Activated CD4-positive, alpha-beta T cell treated with anti-CD3 and anti-CD28 coated beads, Interleukin-2, amount 50 U/mL, for 24 hours (primary cell): ENCODE measurements at regions not wholly inside any gene's neighbourhood (a gene's known extent, or its start where the extent isn't known, plus 50 kb on each side); places are given as distances from the start of the nearest gene placed in this dataset.

Experiments
- DNase-seq, 2 donors: peaks; one replicate each; pipeline ENCODE4 v3.0.0-alpha.2; 2020; ENCODE audit warnings: low read depth in 1 of 2, low spot score in 1 of 2

DNA sequence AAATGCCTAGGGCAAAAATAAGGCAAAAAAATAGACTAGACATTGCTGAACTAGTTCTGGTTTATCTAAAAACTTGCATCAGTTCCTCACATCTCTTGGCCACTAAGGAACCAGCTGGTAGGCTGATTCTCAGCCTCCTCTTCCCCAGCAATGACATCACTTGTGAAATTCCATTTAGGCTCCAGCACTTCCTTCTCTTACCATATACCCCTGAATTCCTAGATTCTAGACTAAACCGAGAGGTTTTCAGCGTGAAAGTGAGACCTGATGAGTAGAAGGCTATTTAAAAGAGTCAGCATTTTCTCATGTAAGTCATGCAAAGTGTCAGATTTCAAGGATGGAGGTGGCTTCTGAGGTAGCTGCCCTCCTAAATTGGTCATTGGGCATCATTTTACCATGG lies 247.1 kb upstream of the CDIN1 start:
- DNase-seq: no peak

DNA sequence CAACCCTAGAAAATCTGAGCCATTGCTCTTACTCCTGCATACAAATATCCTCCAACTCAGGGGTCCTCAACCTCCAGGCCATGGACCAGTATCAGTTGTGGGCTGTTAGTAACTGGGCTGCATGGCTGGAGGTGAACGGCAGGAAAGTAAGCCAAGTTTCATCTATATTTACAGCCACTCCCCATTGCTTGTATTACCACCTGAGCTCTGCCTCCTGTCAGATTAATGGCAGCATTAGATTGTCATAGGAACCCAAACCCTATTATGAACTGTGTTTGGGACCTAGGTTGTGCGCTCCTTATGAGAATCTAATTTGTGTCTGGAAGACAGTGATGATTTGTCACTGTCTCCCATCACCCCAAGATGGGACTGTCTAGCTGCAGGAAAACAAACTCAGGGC lies 246.5 kb upstream of the CDIN1 start:
- no peak for DNase-seq

DNA sequence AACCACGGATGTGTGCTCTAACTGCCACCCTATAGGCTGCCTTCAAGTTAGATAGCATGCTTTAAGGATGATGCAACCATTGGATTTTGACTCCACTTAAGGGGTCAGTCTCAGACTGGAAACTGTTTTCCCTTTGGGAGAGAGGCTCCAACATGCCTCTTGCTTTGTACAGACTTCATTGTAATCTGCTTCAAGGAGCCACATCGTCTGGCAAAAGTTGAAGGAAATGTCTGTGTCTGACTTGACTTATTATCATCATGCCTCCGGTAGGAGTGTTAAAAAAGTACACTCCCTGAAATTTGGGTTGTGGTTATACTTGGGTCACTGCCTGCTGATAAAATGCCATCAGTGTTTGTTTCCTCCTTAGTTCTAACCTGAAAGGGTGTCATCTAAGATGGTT lies 245.4 kb upstream of the CDIN1 start:
- DNase-seq: no peak

DNA sequence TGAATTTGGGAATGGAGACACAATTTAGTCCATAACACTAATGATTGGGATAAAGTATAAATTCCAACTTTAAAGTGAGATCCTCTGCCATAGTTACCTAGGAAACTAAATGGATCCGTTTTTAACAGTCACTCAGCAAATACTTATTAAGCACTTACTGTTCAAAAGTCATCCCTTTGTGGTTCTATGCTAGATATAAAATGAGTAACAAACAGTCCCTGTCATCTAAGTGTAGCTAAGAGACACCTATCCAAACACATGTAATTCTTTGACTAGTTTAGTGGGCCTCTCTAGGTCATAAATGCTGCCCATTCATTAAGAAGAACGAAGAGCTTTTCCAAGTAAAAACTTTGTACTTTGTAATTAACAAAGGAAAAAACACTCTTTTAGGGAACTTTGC lies 244.2 kb upstream of the CDIN1 start:
- DNase-seq: no peak

- no peak for DNase-seq
These were observed 243.8 kb upstream of the CDIN1 start for GRCh38 chr15:36335659-36336058.

GRCh38 chr15:36344887-36345286 lies 234.5 kb upstream of the CDIN1 start:
- DNase-seq: no peak

DNA sequence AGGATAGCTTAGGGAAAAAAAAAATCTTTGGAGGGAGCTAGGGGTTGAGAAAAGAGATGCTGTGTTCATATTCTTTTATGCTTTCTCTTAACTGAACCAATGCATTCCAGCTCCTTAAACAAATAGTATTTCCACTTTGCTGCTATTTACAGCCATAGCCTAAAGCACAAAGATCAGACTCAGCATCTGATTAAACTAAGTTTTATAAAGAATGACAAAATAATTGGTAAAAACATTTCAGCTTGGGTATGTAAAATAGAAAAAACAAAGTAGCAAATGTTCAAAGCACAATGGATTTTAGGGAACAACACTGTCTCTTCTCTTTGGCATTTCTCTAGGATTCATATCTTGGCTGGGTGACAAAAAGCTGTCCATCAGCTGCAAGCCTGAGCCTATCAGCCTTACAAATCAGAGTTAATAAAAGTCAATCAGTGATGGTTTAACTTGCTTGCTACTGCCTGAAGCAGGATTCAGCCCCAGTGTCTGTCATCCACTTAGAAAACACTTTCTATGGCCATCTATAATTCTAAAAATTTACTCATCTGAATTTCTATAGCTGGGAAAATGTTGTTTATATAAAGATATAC lies 232.1 kb upstream of the CDIN1 start:
- DNase-seq: no peak

- DNase-seq: no peak
These were observed 223.0 kb upstream of the CDIN1 start for GRCh38 chr15:36356466-36356865.

- no peak for DNase-seq
These were observed 222.3 kb upstream of the CDIN1 start for GRCh38 chr15:36356978-36357601.

DNA sequence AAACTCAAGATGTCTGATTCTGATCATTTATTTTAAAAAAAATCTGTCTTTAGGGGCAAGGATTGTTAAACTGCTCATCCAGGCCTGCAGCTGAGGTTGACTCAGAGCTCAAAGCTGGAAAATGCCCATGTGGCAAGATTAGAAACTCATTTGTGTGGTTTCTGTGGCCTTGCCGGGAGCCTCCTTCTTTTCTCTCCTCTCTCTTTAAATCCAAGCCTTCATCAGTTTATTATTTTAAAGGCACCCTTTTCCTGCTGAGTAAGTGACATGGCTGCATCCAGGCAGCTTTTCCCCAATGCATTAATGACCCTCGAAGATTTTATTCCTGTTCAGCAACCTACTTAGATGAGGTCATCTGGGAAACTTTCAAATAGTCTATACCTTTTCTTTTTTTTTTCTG lies 221.3 kb upstream of the CDIN1 start:
- DNase-seq: no peak

GRCh38 chr15:36358523-36358922 lies 220.9 kb upstream of the CDIN1 start:
- DNase-seq: no peak

DNA sequence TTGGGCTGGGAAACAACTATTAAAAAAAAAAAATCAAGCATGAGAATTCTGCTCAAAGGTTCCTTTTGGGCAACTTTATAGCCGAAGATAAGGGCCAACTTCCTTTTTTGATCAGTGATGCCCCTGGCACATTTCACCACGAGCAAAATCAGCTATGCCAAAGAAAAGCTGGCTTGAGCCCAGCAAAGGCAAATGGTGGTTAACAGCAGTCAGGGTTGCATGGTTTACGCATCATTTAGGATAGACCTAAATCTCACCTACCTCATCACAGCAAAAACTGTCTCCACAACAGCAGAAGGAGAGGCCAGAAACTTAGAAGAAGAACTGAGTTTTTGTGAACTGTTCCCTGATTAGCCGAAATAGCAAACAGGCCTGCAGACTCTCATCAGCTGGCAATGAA lies 220.1 kb upstream of the CDIN1 start:
- DNase-seq: no peak

DNA sequence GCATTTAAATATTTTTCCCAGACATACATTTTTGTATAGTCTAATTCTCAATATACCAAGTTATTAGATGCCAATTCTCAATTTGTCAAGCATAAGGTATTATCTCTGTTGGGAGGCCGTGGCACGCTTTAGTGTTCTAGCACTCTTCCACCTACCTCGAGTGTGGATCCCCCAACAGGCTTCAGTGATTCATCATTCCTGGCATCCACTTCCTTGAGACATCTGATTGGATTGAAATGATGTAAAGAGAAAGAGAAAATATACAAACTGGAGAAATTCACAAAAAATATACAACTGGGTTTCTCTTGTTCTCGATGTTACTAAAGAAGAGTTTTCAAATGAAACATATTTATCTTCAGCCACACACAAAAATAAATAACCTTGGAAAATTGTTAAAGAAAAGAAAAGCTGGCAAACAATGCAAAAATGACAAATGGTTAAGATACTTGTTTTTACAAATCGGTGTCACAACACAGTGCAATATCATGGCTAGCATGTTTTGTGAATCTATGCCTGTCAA lies 218.0 kb upstream of the CDIN1 start:
- DNase-seq: no peak

- DNase-seq: no peak
These were observed 216.9 kb upstream of the CDIN1 start for GRCh38 chr15:36362509-36362915.

DNA sequence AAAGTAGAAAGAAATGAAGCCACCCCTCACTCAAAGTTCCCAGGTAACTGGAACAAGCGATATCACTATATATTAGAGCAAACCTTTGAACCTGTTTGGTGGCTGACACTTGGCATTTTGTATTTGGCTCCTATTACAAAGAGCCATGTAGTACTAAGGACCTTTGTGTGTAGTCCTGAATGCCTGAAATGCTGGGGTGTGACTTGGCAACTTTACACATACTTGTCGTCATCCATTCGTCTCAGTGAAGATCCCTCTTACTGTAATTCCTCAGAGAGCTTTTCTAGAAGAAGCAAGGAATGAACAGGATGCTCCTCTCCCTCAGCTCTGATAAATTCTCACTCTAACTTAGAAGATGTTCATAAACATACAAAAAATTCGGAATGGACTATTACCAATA lies 216.1 kb upstream of the CDIN1 start:
- no peak for DNase-seq

- DNase-seq: no peak
These were observed 215.0 kb upstream of the CDIN1 start for GRCh38 chr15:36364377-36364776.

DNA sequence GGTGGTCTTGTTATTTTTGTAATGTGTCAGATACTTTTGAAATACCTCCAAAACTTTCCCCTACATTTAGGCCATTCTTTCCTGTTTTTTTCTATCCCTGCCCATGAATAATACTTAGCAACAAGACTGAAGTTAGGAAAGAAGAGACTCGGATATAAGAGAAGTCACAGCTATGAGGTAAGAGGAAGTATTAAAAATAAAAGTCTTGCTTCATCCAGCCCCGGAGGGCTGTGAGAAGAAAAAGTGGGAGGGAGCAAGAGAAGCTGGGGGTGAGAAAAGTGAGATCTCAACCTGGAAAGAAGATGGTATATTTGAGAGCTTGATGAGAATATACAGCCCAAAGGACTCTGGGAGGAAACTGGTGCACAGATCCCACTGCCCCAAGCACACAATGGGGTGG lies 213.5 kb upstream of the CDIN1 start:
- no peak for DNase-seq

GRCh38 chr15:36370051-36370730 lies 209.2 kb upstream of the CDIN1 start:
- DNase-seq: no peak

DNA sequence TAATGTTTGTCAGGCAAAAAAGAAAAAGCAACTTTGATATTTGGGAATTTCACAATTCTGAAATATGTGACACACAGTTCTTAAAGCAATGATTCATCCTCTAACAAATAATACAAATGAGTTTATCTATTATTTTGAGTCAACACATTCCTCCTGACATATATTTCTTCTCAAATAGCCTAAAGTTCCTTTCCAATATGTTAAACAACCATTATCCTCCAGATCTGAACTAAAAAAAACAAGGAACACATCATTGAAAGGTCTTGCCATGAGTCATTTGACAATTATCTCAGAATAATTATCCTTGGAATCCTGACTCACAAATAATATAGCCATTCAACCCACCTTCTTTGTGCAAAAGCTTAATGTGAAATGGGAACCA lies 208.7 kb upstream of the CDIN1 start:
- no peak for DNase-seq

GRCh38 chr15:36371509-36371908 lies 207.9 kb upstream of the CDIN1 start:
- DNase-seq: no peak

GRCh38 chr15:36372968-36373367 lies 206.5 kb upstream of the CDIN1 start:
- no peak for DNase-seq

DNA sequence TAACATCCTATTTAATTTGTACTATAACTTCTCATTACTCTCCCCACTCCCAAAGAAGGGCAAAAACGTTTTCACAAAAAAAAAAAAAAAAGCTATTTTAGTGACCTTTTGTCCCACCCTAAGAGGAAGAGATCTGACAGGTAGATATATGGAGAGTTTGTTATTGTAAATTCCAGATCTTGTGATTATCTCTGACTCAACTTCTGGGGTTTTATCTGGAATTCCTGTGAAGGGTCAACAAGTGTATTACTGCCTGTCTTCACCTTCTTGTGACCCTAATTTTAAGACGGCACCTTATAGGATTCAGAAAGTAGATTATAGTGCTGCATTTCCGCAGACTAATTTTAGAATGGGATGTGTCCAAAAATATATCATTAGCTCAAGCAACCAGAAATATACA lies 205.9 kb upstream of the CDIN1 start:
- no peak for DNase-seq

- DNase-seq: no peak
These were observed 190.3 kb upstream of the CDIN1 start for GRCh38 chr15:36389107-36389506.
